CD4-positive, alpha-beta T cell (primary cell): ENCODE measurements at regions not wholly inside any gene's neighbourhood (a gene's known extent, or its start where the extent isn't known, plus 50 kb on each side); places are given as distances from the start of the nearest gene placed in this dataset.

Experiments
- ATAC-seq: fragments of 200-7000 bp; cut with Tn5 transposase; one replicate; pipeline ENCODE4 v1.10.0; 2022; ENCODE audit warnings: mild to moderate bottlenecking; ENCODE audit not compliant: poor library complexity
- CTCF ChIA-PET: fragments of 350-600 bp; sonication (Branson Sonifier 250); formaldehyde crosslinking; loops from one replicate; lab custom pipeline; 2021; ENCODE audit warnings: antibody characterized with exemption, inconsistent platforms; lab: Charles Lee
- POLR2A ChIA-PET: fragments of 350-600 bp; sonication (Branson Sonifier 250); formaldehyde crosslinking; loops from one replicate; lab custom pipeline; 2021; ENCODE audit warnings: antibody characterized with exemption, inconsistent platforms; lab: Charles Lee
- DNase-seq, 14 experiments: peaks; one replicate each; pipeline ENCODE4 v3.0.0-alpha.2; 2013 to 2020; ENCODE audit warnings: mixed read lengths in 2 of 14
- H3K27ac ChIP-seq, 2 donors: one replicate each; pipeline versions ENCODE4 v1.5.1 to v1.7.0; 2013; ENCODE audit warnings: low read length in 2 of 2, low read depth in 1 of 2, mild to moderate bottlenecking in 1 of 2
- H3K27me3 ChIP-seq, 2 experiments: 1 replicate in 1 of 2; 2 replicates in 1 of 2; pipeline versions ENCODE4 v1.6.1 to v1.7.0; 2013; ENCODE audit warnings: low read length in 2 of 2, control low read depth in 1 of 2, mild to moderate bottlenecking in 1 of 2, moderate library complexity in 1 of 2; ENCODE audit not compliant: insufficient read depth in 2 of 2, control insufficient read depth in 1 of 2
- H3K36me3 ChIP-seq: one replicate; pipeline ENCODE4 v1.6.1; 2013; ENCODE audit warnings: low read length, control low read depth; ENCODE audit not compliant: insufficient read depth
- H3K4me1 ChIP-seq: one replicate; pipeline ENCODE4 v1.6.1; 2013; ENCODE audit warnings: low read length, control low read depth; ENCODE audit not compliant: insufficient read depth
- H3K4me3 ChIP-seq: one replicate; pipeline ENCODE4 v1.5.1; 2013; ENCODE audit warnings: mild to moderate bottlenecking, low read length, moderate library complexity
- H3K9me3 ChIP-seq, 2 experiments: 1 replicate in 1 of 2; 2 replicates in 1 of 2; pipeline versions ENCODE4 v1.6.1 to v1.7.0; 2013; ENCODE audit warnings: low read length in 2 of 2, mild to moderate bottlenecking in 2 of 2, control low read depth in 1 of 2, moderate library complexity in 1 of 2; ENCODE audit not compliant: control insufficient read depth in 1 of 2, insufficient read depth in 1 of 2
- H3K27ac Mint-ChIP-seq: one replicate; pipeline ENCODE4 v1.8.0; 2020; ENCODE audit warnings: mixed read lengths
- H3K27me3 Mint-ChIP-seq: one replicate; pipeline ENCODE4 v1.8.0; 2021; ENCODE audit warnings: mixed read lengths
- H3K36me3 Mint-ChIP-seq: one replicate; pipeline ENCODE4 v1.8.0; 2021; ENCODE audit warnings: low read depth, mixed read lengths
- H3K4me1 Mint-ChIP-seq: one replicate; pipeline ENCODE4 v1.8.0; 2021; ENCODE audit warnings: low read depth, mixed read lengths
- H3K4me3 Mint-ChIP-seq: one replicate; pipeline ENCODE4 v1.8.0; 2020; ENCODE audit warnings: mild to moderate bottlenecking, mixed read lengths
- H3K9me3 Mint-ChIP-seq: one replicate; pipeline ENCODE4 v1.8.0; 2020; ENCODE audit warnings: mixed read lengths
- intact Hi-C, 2 experiments: fragments of 100-400 bp; cut with DNase I in 1 of 2; cut with micrococcal nuclease in 1 of 2; formaldehyde crosslinking; loops; one replicate each; pipeline versions ENCODE4 v1.15.1 to v1.9.0; 2023 to 2025; cut with DNase I, micrococcal nuclease
- TF ChIP-seq, protein P1 (sequence below): fragments of 200-600 bp; IDR thresholded peaks from one replicate; pipeline ENCODE4 v1.8.0; 2022; ENCODE audit warnings: antibody characterized with exemption, mild to moderate bottlenecking

DNA sequence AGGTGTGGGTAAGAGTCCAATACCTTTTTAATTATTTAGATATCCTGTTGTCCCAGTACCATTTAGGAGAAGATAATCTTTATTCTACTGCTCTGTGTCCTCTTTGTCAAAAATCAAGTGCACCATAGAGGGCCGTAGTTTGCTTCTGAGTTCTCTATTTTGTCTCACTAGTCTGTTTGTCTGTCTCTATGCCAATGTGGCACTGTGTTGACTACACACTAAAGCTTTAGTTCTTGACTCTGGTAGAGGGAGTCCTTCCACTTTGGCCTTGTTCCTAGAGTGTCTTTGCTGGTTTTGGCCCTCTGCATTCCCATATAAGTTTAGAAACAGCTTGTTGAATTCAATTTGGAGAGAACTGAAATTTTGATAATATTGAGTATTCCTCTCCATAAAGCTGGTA, 75.9 kb downstream of the SCGB2B2 start:
- Mint-ChIP-seq H3K36me3 (peaks cover 4% of the 10 kb centered on the region), H3K4me1 (no peaks in the 10 kb centered on the region), H3K27ac (no peak overlapping the region), H3K4me3 (no peak overlapping the region), H3K9me3 (peaks cover 9% of the 10 kb centered on the region), H3K27me3 (no peaks in the 10 kb centered on the region)
- POLR2A ChIA-PET, result no interaction called here
- no peaks in the 10 kb centered on the region for H3K36me3 ChIP-seq
- DNase-seq, result no peak
- H3K9me3 ChIP-seq, result peaks cover 7 to 23% of the 10 kb centered on the region in 2 experiments
- ATAC-seq, result no peak
- intact Hi-C loops, result no loop called here
- CTCF ChIA-PET, result no interaction called here
- no peaks in the 10 kb centered on the region for H3K27me3 ChIP-seq
- no peaks in the 10 kb centered on the region for H3K4me1 ChIP-seq
- H3K4me3 ChIP-seq, result no peak overlapping the region
- no peak overlapping the region for H3K27ac ChIP-seq
- TF ChIP-seq, protein P1, sequence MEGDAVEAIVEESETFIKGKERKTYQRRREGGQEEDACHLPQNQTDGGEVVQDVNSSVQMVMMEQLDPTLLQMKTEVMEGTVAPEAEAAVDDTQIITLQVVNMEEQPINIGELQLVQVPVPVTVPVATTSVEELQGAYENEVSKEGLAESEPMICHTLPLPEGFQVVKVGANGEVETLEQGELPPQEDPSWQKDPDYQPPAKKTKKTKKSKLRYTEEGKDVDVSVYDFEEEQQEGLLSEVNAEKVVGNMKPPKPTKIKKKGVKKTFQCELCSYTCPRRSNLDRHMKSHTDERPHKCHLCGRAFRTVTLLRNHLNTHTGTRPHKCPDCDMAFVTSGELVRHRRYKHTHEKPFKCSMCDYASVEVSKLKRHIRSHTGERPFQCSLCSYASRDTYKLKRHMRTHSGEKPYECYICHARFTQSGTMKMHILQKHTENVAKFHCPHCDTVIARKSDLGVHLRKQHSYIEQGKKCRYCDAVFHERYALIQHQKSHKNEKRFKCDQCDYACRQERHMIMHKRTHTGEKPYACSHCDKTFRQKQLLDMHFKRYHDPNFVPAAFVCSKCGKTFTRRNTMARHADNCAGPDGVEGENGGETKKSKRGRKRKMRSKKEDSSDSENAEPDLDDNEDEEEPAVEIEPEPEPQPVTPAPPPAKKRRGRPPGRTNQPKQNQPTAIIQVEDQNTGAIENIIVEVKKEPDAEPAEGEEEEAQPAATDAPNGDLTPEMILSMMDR, result no peak

DNA sequence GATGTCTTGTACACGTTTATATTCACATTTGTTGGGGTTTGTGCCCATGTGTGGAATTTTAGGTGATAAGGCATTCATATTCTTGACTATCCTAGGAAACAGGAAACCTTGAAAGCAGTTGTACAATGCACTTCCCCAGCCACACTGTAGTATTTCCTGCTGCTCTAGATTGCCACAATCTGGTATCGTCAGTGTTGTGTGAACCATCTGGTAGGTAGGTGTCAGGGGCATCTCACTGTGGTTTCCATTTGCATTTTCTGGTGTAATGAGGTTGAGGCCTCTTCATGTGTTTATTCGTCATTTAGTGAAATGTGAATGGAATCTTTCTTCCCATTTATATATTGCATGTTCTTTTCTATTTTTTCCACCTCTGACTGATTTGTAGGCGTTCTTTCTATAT, 76.6 kb downstream of the SCGB2B2 start:
- H3K4me1 ChIP-seq, result no peaks in the 10 kb centered on the region
- no peak overlapping the region for H3K27ac ChIP-seq
- Mint-ChIP-seq H3K36me3 (peaks cover 4% of the 10 kb centered on the region), H3K9me3 (peaks cover 9% of the 10 kb centered on the region), H3K27ac (no peak overlapping the region), H3K27me3 (no peaks in the 10 kb centered on the region), H3K4me3 (no peak overlapping the region), H3K4me1 (no peaks in the 10 kb centered on the region)
- H3K4me3 ChIP-seq, result no peak overlapping the region
- no peaks in the 10 kb centered on the region for H3K27me3 ChIP-seq
- intact Hi-C loops, result no loop called here
- TF ChIP-seq, protein P1, result no peak
- no peaks in the 10 kb centered on the region for H3K36me3 ChIP-seq
- peaks cover 7 to 22% of the 10 kb centered on the region in 2 experiments for H3K9me3 ChIP-seq
- CTCF ChIA-PET, result no interaction called here
- DNase-seq (no peak), ATAC-seq (no peak)
- POLR2A ChIA-PET, result no interaction called here

DNA sequence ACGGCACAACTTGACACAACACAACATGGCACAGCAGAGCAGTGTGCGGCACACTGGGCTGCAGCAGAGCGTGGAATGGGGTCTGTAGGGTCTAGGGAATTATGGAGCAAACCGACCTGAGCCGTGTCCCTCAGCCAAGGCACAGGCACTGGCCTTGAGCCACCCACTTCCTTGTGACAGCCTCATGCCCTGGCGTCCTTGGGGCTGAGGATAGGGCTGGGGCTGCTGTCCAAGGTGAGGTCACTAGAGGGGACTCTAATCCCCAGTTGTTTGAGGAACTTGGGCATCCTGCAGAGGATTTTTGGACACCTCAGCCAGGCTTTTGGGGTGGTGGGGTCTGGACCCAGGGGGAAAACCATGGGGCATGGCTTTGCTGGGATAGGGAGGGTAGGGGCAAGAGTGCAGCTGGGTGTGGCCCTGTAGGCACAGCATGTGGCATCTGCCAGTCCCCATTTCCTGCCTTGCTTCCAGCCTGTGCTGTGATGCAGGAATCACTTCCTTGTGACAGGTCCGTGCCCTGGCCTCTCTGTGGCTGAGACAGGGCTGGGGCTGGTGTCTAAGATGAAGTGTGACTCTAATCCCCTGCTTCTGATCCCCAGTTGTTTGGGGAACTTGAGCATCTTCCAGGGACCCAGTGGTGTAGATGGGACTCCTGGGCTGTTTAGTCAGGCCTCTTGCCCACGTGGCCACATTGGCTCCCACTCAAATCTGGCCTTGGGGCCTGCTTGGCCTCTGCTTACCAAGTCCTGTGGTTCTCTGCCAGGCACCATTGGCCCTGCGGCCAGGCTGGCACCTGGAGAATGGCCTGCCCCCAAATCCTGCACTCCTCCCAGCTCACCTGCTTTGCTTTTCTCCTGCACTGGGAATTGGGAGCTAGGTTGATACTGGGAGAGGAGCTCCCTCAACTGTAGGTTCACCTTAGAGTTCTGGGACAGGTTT, 78.5 kb downstream of the SCGB2B2 start:
- Histone ChIP-seq H3K9me3 (peaks cover 3 to 26% of the 10 kb centered on the region in 2 experiments), H3K36me3 (no peaks in the 10 kb centered on the region), H3K27me3 (no peaks in the 10 kb centered on the region), H3K4me1 (no peaks in the 10 kb centered on the region), H3K4me3 (no peak overlapping the region), H3K27ac (no peak overlapping the region)
- intact Hi-C loops, result no loop called here
- TF ChIP-seq, protein P1, result no peak
- H3K9me3 Mint-ChIP-seq, result peaks cover 7% of the 10 kb centered on the region
- DNase-seq (no peak), ATAC-seq (no peak)
- POLR2A ChIA-PET, result no interaction called here
- no peaks in the 10 kb centered on the region for H3K27me3 Mint-ChIP-seq
- H3K27ac Mint-ChIP-seq, result no peak overlapping the region
- H3K4me3 Mint-ChIP-seq, result no peak overlapping the region
- CTCF ChIA-PET, result no interaction called here
- H3K4me1 Mint-ChIP-seq, result no peaks in the 10 kb centered on the region
- H3K36me3 Mint-ChIP-seq, result no peaks in the 10 kb centered on the region
